IPS DF 4.7 (cell line): ENCODE measurements at regions not wholly inside any gene's neighbourhood (a gene's known extent, or its start where the extent isn't known, plus 50 kb on each side); places are given as distances from the start of the nearest gene placed in this dataset.

Experiments used
- DNase-seq: peaks from one replicate; pipeline ENCODE4 v3.0.0-alpha.2; 2013; ENCODE audit warnings: low spot score; ENCODE audit errors: extremely low read depth

DNA sequence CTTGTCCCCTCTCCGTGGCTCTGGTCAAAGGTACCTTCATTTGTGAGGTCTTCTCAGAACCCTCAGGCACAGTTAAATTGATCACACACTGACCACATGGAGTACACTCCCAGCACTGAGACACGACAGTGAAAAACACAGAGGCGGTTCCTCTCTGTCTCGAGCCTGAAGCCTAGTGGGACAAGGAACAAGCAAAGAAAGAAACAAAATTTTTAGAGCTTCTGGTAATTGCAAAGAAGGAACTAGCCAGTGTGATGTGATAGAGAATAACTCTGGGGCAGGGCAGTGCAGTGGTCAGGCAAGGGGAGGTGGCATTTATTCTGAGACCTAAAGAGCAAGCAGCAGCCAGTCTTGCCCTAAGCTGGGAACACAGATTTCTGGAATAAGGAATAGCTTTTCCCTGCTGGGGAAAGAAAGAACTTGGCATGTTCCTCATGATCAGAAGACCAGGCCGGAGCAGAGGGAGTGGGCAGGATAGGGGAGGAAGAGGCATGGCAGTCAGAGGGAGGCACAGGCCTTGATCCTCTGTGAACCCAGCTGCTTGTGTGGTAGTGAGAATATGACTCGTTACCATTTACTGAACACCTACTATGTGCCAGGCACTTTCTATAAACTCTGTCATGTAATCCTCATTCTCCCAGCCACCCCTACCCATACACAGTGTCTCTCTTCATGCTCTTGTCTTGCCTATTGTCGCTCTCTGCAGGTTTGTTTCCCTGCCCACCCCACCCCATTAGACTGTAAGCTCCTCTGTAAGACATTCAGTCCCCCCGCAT lies 262.3 kb upstream of the HES1 start:
- no peak for DNase-seq

DNA sequence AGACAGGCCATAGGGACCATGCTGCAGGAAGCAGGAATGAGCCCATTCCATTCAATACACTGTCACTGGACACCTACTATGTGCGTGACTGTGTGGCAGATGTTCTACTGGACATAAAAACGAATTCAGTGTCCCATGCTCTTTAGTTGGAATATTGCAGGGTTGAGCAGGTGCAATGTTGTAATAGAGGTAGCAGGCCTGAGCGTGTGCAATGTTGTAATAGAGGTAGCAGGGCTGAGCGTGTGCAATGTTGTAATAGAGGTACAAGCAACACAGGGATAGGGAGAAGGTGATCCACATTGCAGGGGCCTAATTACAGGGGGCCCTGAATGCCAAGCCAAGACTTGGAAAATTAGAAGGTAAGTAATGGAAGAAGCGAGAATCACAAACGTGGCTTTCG lies 261.4 kb upstream of the HES1 start:
- DNase-seq: no peak

DNA sequence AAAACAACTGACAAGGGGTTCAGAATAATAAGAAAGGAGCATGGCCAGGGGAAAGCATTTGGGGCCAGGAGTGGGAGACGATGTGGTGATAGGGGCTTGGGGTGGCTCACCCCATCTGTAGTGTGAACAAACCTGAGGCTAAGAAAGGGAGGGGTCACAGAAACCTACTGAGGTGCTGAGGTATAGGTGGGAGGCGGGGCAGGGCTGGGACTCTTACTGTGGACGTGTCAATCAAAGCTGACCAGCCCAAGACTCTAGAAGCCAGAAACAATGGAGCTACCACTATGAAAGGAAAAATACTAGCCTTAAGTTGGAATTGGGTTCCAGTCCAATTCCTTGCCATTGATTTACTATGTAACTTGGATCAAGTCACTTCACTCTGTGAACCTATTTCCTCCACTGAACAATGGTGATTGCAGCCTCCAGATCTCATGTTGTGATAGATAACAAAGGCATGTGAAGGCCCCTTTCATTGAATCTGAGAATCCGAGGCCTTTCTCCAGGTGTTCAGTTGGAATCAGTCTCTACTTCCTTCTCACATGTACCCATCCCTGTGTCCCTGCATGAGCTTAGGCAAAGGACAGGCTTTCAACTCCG lies 260.9 kb upstream of the HES1 start:
- no peak for DNase-seq

DNA sequence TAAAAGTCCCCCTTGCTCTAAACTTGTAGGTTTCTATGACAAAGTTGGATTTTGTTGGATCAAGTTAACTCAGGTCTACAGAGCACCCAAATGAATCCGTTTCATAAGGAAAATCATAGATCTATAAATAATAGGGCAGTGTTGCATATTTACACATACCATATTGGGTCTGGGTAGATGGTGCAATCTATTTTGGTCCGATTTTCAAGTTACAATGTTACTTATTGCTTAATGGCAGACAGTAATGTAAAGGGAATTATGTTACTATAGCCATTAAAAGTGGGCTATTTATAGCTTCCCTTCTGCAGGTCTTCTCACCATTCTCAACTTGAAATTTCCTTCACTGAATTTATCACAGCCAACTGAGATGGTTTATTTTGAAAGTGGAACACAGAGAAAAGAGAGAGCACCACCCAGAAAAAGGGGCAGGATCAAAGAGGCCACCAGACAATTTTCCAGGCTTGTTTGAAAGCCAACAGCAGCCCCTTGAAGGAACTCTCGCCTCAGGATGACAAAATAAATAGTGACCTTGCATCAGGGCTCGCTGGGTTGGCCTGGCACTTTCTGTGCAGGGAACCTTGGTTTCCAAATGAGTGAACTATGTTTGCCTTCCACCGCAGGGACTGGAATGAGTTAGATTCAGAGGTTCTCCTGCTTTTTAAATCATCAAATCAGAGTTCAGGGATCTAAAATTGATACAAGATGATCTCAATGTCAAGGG lies 260.2 kb upstream of the HES1 start:
- DNase-seq: no peak

DNA sequence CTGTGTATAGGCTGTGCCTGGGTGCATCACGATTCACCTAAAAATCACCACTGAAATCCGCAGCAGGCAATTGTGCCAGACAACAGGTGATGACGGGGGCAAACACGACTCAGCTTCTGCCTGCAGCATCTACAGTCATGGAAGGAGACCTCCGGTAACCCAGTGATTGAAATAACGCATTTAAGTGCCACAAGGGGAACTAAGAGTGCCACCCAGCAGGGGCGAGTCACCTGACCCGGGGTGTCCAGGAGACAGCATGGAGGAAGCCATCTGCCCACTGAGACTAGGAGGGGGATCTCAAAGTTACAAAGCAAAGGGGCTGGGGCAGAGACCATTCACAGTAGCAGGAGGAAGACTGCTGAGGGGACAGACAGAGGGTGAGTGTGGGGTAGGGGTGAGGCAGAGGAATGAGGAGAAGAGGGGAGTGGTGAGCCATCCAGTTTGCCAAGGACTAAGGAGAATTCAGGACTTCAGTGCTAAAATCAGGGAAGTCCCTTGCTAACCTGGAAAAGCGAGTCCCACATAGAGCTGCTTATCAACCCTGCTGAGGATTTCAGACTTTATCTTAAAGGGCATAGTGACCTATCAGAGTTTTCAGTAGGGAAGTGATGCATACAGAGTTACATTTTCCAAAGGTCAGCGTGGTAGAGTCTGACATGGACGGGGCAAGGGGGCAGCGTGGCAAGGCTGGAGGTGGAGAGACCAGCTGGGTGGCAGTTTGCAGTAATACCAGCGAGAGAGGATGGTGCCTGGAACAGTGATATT lies 256.7 kb upstream of the HES1 start:
- no peak for DNase-seq

DNA sequence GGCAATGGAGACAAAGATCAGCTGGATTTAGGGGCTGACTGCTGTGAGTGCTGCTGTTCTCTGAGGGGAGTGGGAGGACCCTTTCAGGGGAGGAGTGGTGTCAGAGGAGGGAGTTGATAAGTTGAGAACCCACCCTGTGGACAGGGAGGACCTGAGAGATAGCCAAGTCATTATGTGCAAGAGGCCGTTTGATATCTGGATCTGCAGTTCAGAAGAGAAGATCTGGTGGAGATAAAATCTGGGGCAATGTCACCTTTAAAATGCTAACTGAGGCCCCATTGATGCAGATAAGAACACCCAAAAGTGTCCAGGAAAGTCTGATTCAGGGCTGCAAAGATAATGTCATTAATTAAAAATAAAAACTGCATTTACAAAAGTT lies 256.1 kb upstream of the HES1 start:
- DNase-seq: no peak

DNA sequence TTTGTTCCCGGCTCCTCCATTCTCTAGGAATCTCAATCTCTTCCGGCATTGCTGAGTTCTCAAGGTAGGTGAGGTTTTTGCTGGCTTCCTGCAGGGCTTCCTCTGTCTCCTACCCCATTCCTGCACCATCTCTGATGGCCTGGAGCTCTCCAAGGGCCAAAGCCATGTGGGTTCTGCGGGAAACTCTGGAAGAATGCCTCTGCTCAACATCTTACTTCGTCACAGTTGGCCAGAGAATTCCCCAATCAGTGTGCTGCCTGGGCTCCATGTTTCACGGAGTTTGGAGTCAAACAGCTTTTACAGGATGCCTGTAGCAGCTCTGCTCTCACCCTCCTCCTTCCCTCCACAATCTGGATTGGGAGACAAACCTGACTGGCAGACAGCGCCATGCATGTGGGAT lies 253.9 kb upstream of the HES1 start:
- no peak for DNase-seq

DNA sequence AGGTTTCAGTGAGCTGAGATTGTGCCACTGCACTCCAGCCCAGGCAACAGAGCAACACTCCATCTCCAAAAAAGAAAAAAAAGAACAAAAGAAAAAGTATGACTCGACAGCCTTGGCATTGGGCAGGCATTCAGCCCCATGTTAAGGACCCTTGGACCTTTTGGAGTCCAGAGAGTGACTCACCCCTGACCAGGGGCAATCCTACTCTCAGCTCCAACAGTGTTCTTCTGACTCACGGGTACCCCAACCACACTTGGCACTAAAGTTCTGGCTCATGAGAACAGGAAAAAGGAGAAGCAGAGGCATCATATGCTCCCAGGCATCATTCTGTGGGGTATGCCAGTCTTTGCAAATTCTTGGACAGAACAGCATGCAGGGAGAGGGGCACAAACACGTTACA lies 252.4 kb upstream of the HES1 start:
- DNase-seq: no peak

DNA sequence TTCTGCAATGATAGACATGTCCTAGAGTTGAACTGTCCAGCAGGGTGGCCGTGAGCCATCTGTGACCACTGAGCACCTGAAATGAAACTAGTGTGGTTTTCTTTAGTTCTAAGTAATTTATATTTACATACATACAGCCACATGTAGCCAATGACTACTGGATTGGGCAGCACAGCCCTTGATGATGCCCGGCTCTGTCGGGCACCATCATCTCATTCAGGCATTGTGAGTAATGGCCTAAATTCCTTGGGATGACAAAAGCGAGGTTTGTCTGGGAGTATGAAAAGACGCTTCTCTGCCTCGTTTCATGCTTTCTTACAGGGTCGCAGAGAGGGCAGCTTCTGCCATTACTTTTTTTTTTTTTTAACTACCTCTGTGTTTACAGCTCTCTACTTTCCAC lies 251.9 kb upstream of the HES1 start:
- DNase-seq: no peak

DNA sequence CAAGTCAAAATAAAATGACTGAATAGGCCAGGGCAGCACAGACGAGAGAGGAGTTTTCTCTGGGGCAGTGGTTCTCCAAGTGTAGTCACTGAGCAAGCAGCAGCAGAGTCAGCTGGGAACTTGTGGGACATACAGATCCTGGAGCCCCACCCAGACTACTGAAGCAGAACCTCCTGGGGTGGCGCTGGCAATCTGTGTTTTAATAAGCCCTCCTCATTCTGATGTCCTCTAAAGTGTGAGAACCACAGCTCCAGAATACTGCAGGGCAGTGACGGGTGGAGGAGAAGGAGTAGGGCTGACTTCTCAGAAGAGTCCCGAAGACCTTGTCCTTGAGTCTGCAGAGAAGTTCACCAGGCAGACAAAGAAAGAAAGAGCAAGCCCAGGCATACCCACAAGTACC lies 251.3 kb upstream of the HES1 start:
- DNase-seq: no peak

DNA sequence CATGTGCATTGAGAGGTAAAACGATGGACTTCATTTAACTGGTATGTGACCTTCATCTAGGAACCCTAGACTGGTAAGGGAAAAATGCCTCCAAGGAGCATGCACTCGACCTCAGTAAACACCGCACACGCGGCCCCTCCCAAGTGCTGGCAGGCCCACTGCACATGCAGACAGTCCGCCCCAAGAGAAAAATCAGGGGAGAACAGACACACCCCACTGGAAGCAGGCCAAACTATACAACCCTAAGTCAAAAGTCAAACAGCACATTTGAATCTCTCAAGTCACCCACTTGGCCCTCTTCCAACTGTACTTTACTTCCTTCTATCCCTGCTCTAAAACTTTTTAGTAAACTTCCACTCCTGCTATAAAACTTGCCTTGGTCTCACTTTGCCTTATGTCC lies 250.1 kb upstream of the HES1 start:
- no peak for DNase-seq

DNA sequence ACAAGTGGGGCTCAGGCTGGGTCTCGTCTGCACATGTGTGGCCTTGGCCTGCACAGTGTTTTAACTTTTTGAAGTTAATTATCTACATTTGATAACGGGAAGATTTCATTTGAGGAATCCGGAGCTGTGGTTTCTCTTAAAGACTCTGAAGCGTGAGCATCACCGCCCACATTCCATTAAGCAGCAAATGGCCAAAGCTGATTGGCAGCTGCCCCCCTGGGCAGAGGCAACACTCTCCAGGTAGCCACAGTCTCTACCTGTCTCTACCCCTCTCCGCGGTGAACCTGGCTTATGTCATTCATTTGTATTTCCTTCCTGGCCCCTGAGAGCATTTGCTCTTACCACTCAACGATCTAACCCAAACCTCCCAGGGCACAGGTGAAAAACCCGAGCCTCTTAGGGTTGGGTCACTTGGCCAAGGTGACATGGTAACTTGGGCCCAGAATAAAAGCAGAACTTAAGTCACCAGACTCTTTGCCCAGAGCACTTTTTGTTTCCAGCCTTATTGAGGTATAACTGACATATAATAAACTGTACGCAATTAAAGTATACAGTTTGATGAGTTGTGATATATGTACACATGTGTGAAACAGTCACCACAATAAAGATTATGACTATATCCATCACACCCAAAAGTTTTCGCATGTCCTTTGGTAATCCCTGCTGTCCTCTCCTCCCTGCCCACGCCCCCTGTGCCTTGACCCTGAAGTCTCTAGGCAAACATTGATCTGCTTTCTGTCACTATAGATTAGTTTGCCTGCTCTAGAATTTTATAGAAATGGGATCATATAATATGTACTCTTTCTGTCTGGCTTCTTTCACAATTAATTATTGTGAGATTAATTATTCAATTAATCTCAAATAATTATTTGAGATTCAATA lies 245.7 kb upstream of the HES1 start:
- DNase-seq: no peak

DNA sequence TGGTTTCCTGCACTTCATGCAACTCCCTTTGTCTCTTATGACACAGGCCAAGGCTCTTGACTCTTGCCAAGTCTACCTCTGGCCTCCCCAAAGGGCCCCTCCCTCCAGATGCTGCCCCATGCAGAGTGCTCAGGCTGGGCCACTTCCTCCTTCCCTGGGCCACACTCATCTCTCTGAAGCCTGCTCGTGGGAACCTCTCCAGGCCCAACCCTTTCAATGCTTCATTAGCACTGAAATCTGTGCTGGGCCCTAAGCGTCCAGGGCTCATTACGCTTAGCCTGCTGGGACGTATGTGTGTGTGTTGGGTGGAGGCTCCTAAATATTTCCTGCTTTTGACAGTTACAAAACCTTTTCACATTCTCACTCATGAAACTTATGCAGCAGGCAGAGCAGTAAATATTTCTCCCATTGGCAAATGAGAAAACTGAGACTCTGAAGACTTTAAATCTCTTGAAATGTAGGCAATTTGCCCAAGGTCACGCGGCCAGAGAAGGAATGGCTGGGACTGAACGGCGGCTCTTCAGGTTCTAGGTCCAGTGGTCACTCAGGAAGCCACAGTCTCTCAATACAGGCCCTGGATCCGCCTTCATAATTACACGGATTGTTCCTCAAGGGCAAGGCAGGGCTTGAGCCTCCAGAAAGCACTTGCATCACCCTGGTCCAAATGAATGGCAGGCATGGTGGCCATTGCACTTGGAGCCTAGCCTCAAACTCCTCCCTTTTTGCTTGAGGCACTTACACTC lies 241.7 kb upstream of the HES1 start:
- DNase-seq: no peak

DNA sequence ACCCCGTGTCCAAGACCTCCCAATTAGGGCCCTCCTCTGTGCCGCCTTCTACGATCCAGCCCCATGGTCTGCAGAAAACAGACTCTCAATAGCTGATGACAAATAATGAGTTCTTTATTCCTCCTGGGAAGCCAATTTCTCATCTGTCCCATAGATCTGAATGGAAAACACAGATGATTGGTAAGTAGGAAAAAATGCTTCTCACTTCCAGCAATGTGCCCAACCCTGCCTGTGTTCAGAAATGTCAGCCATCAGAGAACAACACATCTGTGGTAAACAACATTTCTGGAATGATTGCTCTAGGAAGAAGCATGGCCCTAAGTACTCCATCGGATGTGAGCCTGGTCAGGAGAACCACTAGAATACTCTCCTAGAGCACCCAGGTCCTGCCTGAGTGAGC lies 240.5 kb upstream of the HES1 start:
- DNase-seq: no peak

DNA sequence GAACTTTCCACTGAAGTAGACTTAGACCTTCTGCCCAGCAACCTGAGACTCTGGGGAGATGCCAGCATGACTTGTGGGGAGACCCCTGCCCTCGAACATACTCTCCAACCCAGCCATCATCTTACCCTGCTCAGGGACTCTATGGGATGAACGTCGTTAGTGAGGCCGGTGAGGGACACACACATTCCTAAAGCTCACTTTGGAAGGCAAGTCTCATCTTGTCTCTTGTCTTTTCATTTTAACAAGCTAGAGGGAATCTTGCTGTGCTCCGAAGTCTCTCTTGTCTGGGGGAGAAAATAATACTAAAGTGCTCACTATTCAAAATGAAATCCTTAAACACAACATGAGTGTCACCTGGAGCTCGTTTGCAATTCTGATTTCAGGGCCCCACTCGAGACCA lies 239.5 kb upstream of the HES1 start:
- no peak for DNase-seq

DNA sequence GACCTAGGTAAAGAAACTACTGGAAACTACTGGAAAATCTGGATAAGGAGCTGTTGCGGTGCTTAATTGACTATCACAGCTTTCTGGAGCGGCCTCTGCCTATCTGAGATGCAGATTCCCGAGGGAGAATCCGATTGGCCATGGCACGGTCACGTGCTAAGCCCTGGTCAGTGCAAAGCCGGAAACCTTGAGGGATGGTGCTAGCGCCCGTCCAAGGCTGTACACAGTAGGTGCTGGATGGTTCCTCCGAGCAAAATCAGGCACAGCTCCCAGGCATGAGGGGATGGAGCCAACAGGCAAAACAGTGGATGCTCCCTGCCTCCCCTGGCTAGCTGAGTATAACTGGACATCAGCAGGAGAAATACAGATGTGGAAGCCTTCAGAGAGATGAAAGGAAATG lies 238.7 kb upstream of the HES1 start:
- no peak for DNase-seq

DNA sequence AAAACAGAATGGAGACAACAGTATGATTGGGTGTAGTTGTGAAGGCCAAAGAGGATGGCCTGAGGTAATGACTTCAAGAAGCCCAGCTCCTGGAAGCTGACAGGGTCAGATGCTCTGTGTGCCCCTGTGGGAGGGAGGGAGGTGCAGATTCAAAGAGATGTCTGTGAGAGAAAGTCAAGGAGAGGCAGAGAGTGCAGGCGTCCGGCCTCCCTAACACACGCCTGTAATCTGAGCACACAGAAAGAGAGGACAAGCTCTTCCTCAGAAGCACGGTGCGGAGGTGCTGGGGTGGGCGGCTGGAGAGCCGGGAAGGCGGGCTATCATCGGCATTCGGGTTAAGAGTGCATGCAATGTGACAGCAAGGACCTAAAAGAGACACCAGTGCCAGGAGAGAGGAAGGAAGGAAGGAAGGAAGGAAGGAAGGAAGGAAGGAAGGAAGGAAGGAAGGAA lies 238.2 kb upstream of the HES1 start:
- no peak for DNase-seq

DNA sequence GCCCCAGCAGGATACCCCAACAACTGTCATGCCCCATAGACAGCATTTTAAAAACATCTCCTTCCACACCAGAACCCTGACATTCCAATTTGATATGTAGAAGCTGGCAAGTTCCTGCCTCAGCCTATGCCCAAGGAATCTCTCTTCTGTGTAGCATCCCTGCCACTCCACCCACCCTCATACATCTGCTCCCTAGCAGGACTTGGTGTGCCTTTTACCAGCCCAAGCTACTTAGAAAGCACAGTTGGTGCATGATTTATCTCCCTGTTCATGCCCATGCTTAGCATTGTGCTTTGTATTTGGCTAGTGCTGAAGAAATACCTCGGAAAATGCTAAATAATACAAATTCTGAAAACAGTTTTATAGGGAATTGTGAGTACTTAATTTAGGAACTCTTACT lies 236.9 kb upstream of the HES1 start:
- no peak for DNase-seq

DNA sequence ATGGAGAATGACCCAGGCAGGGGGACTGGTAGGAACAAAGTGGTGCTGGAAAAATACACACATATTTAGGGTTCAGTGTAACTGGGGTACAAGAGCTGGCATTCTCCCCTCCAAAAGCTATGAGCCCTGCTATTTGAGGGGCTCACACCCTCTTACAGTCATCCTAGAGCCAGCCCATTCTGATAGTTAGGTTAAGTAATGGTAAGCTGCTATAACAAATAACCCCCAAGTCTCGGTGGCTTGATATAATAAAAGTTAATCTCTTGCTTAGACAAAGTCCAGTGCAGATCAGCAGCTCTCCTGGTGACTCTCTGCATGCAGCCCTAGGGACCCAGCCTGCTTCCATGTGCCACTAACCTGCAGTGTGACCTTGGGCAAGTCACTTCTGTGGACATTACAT lies 234.9 kb upstream of the HES1 start:
- no peak for DNase-seq
